AG09309 (cell line): ENCODE measurements at regions not wholly inside any gene's neighbourhood (a gene's known extent, or its start where the extent isn't known, plus 50 kb on each side); places are given as distances from the start of the nearest gene placed in this dataset.
"Not testable (repeated sequence)": the region's sequence is repeated elsewhere in the genome, so short reads cannot be mapped to it uniquely, and the experiment has no call there.

Experiments used
- DNase-seq: peaks from one replicate; pipeline ENCODE4 v3.0.0-alpha.2; 2010; ENCODE audit warnings: low read depth
- H3K4me3 ChIP-seq: 2 replicates; pipeline ENCODE4 v1.5.1; 2011; ENCODE audit warnings: mild to moderate bottlenecking, low read depth, low read length, moderate library complexity; ENCODE audit not compliant: control insufficient read depth
- TF ChIP-seq, protein P1 (sequence below): IDR thresholded peaks from 2 replicates; pipeline ENCODE4 v1.5.1; 2011; ENCODE audit warnings: mild to moderate bottlenecking, low read depth, low read length, inconsistent platforms; ENCODE audit not compliant: insufficient read depth, control insufficient read depth; ENCODE audit errors: missing control alignments

DNA sequence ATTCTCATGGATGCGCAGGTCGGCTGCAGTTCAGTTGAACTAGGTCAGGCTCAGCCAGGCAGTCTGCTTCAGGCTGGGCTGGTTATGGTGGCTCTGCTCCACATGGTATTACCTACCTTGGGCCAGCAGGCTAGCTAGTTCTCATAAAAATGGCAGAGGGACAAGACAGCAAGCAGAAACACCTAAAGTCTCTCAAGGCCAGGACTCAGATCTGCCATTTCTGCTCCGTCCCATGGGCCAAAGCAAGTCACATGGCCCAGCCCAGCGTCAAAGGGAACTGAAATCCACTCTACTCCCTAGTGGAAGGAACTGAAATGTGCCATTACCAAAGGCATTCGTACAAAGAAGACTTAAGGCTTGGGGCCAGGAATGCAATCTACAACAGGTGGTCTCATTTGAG, 160.0 kb downstream of the TMEM132E start:
- H3K4me3 ChIP-seq, result no peak overlapping the region
- no peak for DNase-seq
- TF ChIP-seq, protein P1, sequence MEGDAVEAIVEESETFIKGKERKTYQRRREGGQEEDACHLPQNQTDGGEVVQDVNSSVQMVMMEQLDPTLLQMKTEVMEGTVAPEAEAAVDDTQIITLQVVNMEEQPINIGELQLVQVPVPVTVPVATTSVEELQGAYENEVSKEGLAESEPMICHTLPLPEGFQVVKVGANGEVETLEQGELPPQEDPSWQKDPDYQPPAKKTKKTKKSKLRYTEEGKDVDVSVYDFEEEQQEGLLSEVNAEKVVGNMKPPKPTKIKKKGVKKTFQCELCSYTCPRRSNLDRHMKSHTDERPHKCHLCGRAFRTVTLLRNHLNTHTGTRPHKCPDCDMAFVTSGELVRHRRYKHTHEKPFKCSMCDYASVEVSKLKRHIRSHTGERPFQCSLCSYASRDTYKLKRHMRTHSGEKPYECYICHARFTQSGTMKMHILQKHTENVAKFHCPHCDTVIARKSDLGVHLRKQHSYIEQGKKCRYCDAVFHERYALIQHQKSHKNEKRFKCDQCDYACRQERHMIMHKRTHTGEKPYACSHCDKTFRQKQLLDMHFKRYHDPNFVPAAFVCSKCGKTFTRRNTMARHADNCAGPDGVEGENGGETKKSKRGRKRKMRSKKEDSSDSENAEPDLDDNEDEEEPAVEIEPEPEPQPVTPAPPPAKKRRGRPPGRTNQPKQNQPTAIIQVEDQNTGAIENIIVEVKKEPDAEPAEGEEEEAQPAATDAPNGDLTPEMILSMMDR, result no peak

GRCh38 chr17:34737673-34738072, 158.3 kb downstream of the TMEM132E start:
- H3K4me3 ChIP-seq, DNase-seq: not testable (repeated sequence)

DNA sequence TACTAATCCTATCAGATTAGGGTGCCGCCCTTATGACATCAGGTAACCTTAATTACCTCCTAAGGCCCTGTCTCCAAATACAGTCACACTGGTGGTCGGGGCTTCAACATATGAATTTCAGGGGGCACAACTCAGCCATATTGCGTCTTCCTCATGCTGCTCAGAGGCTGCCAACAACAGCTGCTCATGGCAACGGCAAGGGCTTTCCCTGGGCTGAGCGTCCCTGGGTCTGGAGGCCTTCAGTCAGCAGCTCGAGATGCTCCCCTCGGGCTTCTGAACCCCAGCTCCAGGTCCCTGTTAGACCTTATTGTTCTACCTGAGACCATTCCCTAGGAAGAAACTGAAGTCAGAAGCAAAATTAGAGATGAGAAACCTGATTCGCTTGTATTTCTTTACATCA, 157.2 kb downstream of the TMEM132E start:
- TF ChIP-seq, protein P1, result no peak
- H3K4me3 ChIP-seq, result no peak overlapping the region
- no peak for DNase-seq

GRCh38 chr17:34733333-34733732, 154.0 kb downstream of the TMEM132E start:
- H3K4me3 ChIP-seq, result no peak overlapping the region
- TF ChIP-seq, protein P1, result no peak
- no peak for DNase-seq

GRCh38 chr17:34730816-34731215, 151.4 kb downstream of the TMEM132E start:
- no peak overlapping the region for H3K4me3 ChIP-seq
- DNase-seq, result no peak
- TF ChIP-seq, protein P1, result no peak

DNA sequence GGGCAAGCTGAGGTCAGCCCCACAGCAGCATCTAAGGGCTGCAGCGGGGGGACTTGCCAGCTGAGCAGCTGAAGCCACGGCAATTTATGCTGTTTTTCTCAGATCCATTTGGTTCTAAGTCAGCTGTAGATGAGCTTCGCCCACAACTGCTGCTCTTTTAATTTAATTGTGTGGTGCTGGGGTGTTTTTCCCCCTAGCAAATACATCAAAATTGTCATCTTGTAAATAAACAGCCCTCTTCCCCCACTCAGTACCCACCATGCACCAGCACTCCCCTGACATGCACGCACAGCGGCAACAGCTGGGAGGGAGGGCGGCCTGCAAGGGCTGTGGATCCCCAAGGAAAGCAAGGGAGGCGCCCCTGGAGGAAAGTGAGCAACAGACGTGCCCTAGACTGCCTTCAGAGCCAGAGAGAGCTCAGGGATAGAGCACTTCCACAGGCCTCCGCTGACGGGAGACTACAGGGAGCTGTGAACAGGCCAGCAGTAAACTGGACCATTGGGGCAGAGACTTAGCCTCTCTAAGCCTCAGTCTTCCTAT, 149.5 kb downstream of the TMEM132E start:
- no peak overlapping the region for H3K4me3 ChIP-seq
- DNase-seq, result no peak
- TF ChIP-seq, protein P1, result no peak

- H3K4me3 ChIP-seq, result no peak overlapping the region
- DNase-seq, result no peak
- TF ChIP-seq, protein P1, result no peak
Observed at GRCh38 chr17:34727601-34728000, 148.2 kb downstream of the TMEM132E start.
